HepG2 (cell line): ENCODE measurements at regions not wholly inside any gene's neighbourhood (a gene's known extent, or its start where the extent isn't known, plus 50 kb on each side); places are given as distances from the start of the nearest gene placed in this dataset.

Experiments used
- ATAC-seq: fragments of 200-7000 bp; cut with Tn5 transposase; 3 replicates; pipeline ENCODE4 v1.9.1; 2020; ENCODE audit warnings: mild to moderate bottlenecking, moderate library complexity
- BruUV-seq: library from RNA; stranded (reverse); fragments of 400-500 nt; replicated peaks from 2 replicates; lab custom pipeline; 2021; lab: Mats Ljungman, UMichigan
- CTCF ChIA-PET: fragments of 300-600 bp; formaldehyde crosslinking; extraction: SDS; loops from one replicate; lab custom pipeline; 2021; ENCODE audit warnings: low total read pairs, inconsistent platforms, low intra/inter-chr PET ratio; lab: Yijun Ruan, JAX
- POLR2A ChIA-PET: fragments of 350-600 bp; sonication (Branson Sonifier 250); formaldehyde crosslinking; loops from one replicate; lab custom pipeline; 2020; ENCODE audit warnings: antibody characterized with exemption, inconsistent platforms; lab: Yijun Ruan, JAX
- DNase-seq: peaks from one replicate; pipeline ENCODE4 v3.0.0-alpha.2; 2015; ENCODE audit warnings: low spot score
- FAIRE-seq: peaks from 3 replicates; lab custom pipeline; 2011; peaks lifted over from hg19 to GRCh38; lab: Jason Lieb, UNC
- H2AFZ ChIP-seq: one replicate; pipeline ENCODE4 v1.6.1; 2011; ENCODE audit warnings: low read length, inconsistent platforms
- H3K27ac ChIP-seq: fragments of 300-600 bp; 3 replicates; pipeline ENCODE4 v1.8.0; 2011; ENCODE audit warnings: mixed run types, mild to moderate bottlenecking, mixed read lengths, low read length, inconsistent platforms; ENCODE audit not compliant: insufficient read depth; ENCODE audit errors: extremely low read length
- H3K27me3 ChIP-seq, 2 experiments: fragments of 200-600 bp in 1 of 2; 2 replicates in 1 of 2; 3 replicates in 1 of 2; pipeline versions ENCODE4 v1.6.0 to v1.8.0; 2011; ENCODE audit warnings: low read length in 2 of 2, mild to moderate bottlenecking in 2 of 2, moderate library complexity in 2 of 2, inconsistent platforms in 1 of 2; ENCODE audit not compliant: insufficient read depth in 2 of 2, control insufficient read depth in 1 of 2
- H3K36me3 ChIP-seq, 2 experiments: fragments of 200-600 bp in 1 of 2; replicated peaks in 1 of 2; 2 replicates in 1 of 2; 3 replicates in 1 of 2; pipeline versions ENCODE4 v1.5.1 to v1.8.0; 2011; ENCODE audit warnings: low read length in 2 of 2, inconsistent platforms in 1 of 2; ENCODE audit not compliant: insufficient read depth in 2 of 2, control insufficient read depth in 1 of 2
- H3K4me1 ChIP-seq: 2 replicates; pipeline ENCODE4 v1.5.1; 2012; ENCODE audit warnings: low read length, inconsistent platforms; ENCODE audit not compliant: insufficient read depth
- H3K4me2 ChIP-seq: 2 replicates; pipeline ENCODE4 v1.6.0; 2011; ENCODE audit warnings: low read depth, low read length, inconsistent platforms
- H3K4me3 ChIP-seq, 3 experiments: fragments of 200-600 bp in 1 of 3; sonication (generic), shearing (Covaris generic) in 1 of 3; replicated peaks in 1 of 3; 2 replicates each; pipeline ENCODE4 v1.5.1; 2011 to 2016; ENCODE audit warnings: low read length in 3 of 3, inconsistent platforms in 2 of 3, low read depth in 2 of 3, mild to moderate bottlenecking in 2 of 3, control low read depth in 1 of 3, mixed read lengths in 1 of 3; ENCODE audit not compliant: insufficient read depth in 1 of 3
- H3K79me2 ChIP-seq: one replicate; pipeline ENCODE4 v1.6.1; 2011; ENCODE audit warnings: low read length, inconsistent platforms; ENCODE audit not compliant: insufficient read depth
- H3K9ac ChIP-seq: 2 replicates; pipeline ENCODE4 v1.6.0; 2011; ENCODE audit warnings: mild to moderate bottlenecking, low read depth, low read length, inconsistent platforms; ENCODE audit not compliant: insufficient read depth
- H3K9me3 ChIP-seq: 2 replicates; pipeline ENCODE4 v1.5.1; 2012; ENCODE audit warnings: mild to moderate bottlenecking, low read length
- H4K20me1 ChIP-seq: 2 replicates; pipeline ENCODE4 v1.6.0; 2011; ENCODE audit warnings: inconsistent platforms, mild to moderate bottlenecking, low read length, moderate library complexity; ENCODE audit not compliant: insufficient read depth
- ATF7 ChIP-seq, 2 experiments: fragments of 450-650 bp in 1 of 2; sonication (generic) in 1 of 2; formaldehyde crosslinking in 1 of 2; IDR thresholded peaks; 2 replicates each; pipeline versions ENCODE4 v1.4.0 to v1.6.1; 2016 to 2020; ENCODE audit warnings: antibody characterized with exemption in 1 of 2, mild to moderate bottlenecking in 1 of 2, missing genetic modification reagents in 1 of 2
- BCL3 ChIP-seq: sonication (generic); formaldehyde crosslinking; IDR thresholded peaks from 2 replicates; pipeline ENCODE4 v1.5.1; 2020; ENCODE audit warnings: mild to moderate bottlenecking, missing genetic modification reagents, moderate library complexity
- ETV5 ChIP-seq: IDR thresholded peaks from 2 replicates; pipeline ENCODE4 v1.6.1; 2018; ENCODE audit warnings: missing biosample characterization, missing genetic modification reagents, inconsistent platforms, borderline replicate concordance
- FOXO4 ChIP-seq: sonication (generic); formaldehyde crosslinking; conservative IDR thresholded peaks from 2 replicates; pipeline ENCODE4 v1.8.1; 2023; ENCODE audit warnings: missing genetic modification reagents
- RBM39 ChIP-seq: fragments of 200-400 bp; formaldehyde crosslinking; IDR thresholded peaks from one replicate; pipeline ENCODE4 v1.6.1; 2018; ENCODE audit warnings: antibody characterized with exemption, mild to moderate bottlenecking, low read depth, low read length; ENCODE audit not compliant: poor library complexity, severe bottlenecking
- SP5 ChIP-seq: IDR thresholded peaks from 2 replicates; pipeline ENCODE4 v1.6.1; 2016; ENCODE audit warnings: low read depth, borderline replicate concordance
- ZBED4 ChIP-seq: sonication (generic); formaldehyde crosslinking; IDR thresholded peaks from 2 replicates; pipeline ENCODE4 v1.4.0; 2020; ENCODE audit warnings: missing genetic modification reagents, borderline replicate concordance
- ZNF142 ChIP-seq: sonication (generic); formaldehyde crosslinking; IDR thresholded peaks from 2 replicates; pipeline ENCODE4 v1.4.0; 2020; ENCODE audit warnings: missing genetic modification reagents
- ZNF572 ChIP-seq: sonication (generic); formaldehyde crosslinking; IDR thresholded peaks from 2 replicates; pipeline ENCODE4 v1.5.1; 2020; ENCODE audit warnings: mild to moderate bottlenecking, missing genetic modification reagents
- ZNF788 ChIP-seq: sonication (generic); formaldehyde crosslinking; IDR thresholded peaks from 2 replicates; pipeline ENCODE4 v1.5.0; 2020; ENCODE audit warnings: mild to moderate bottlenecking, missing genetic modification reagents, borderline replicate concordance
- WGBS: methylation state at CpG from one replicate; pipeline ENCODE4 v1.1.6; 2017; ENCODE audit warnings: low lambda C conversion rate; 5-methylcytosine and 5-hydroxymethylcytosine counted together
- in situ Hi-C: cut with HindIII; loops from 2 replicates; pipeline ENCODE4 v1.10.0; 2017; ENCODE audit warnings: low pct_unique_long_range_greater_than_20kb; ENCODE audit not compliant: extremely low pct_ligation_motif_present
- intact Hi-C: fragments of 100-400 bp; cut with micrococcal nuclease; formaldehyde crosslinking; loops from one replicate; pipeline ENCODE4 v1.10.0; 2022; ENCODE audit not compliant: unreplicated experiment

- no peak for DNase-seq
- in situ Hi-C loops = no loop called here
- Histone ChIP-seq H4K20me1 (no peaks in the 10 kb centered on the region), H3K4me2 (no peak overlapping the region), H3K27me3 (peaks cover 0 to 13% of the 10 kb centered on the region in 2 experiments; a peak in 3 of 5 replicates), H3K4me1 (no peaks in the 10 kb centered on the region), H3K36me3 (no peaks in the 10 kb centered on the region), H3K9ac (no peak overlapping the region), H3K9me3 (no peaks in the 10 kb centered on the region), H3K79me2 (no peaks in the 10 kb centered on the region), H3K27ac (no peak overlapping the region), H2AFZ (no peak overlapping the region), H3K4me3 (no peak overlapping the region)
- BruUV-seq = no TSS peak
- ATAC-seq = no peak
- intact Hi-C loops = no loop called here
- WGBS = 10% methylated on average over 9 of the region's 19 CpGs
- ChIA-PET POLR2A (no interaction called here), CTCF (no interaction called here)
- FAIRE-seq = no peak
- no peak for TF ChIP-seq ATF7 (IDR thresholded peaks at IDR 0.05)
- no peak for TF ChIP-seq ATF7 (CRISPR knock-in tag; IDR thresholded peaks at IDR 0.05)
- no peak for TF ChIP-seq RBM39
- no peak for TF ChIP-seq ZNF142 (CRISPR knock-in tag)
- no peak for TF ChIP-seq FOXO4 (CRISPR knock-in tag)
- no peak for TF ChIP-seq ZBED4 (CRISPR knock-in tag)
- TF ChIP-seq BCL3 (CRISPR knock-in tag) = no peak
- no peak for TF ChIP-seq ZNF572 (CRISPR knock-in tag)
- TF ChIP-seq ETV5 = no peak
- no peak for TF ChIP-seq SP5 (CRISPR knock-in tag)
- no peak for TF ChIP-seq ZNF788 (CRISPR knock-in tag)
Observed at GRCh38 chr12:31217356-31218130, 108.4 kb downstream of the SINHCAF start.
